ENCODE measurements at regions not wholly inside any gene's neighbourhood (a gene's known extent, or its start where the extent isn't known, plus 50 kb on each side); places are given as distances from the start of the nearest gene placed in this dataset.
"Not testable (repeated sequence)": the region's sequence is repeated elsewhere in the genome, so short reads cannot be mapped to it uniquely, and the experiment has no call there.

- DNase-seq, result no peak
Observed at GRCh38 chr7:25672496-25672895, 444.2 kb upstream of the NPVF start.

DNA sequence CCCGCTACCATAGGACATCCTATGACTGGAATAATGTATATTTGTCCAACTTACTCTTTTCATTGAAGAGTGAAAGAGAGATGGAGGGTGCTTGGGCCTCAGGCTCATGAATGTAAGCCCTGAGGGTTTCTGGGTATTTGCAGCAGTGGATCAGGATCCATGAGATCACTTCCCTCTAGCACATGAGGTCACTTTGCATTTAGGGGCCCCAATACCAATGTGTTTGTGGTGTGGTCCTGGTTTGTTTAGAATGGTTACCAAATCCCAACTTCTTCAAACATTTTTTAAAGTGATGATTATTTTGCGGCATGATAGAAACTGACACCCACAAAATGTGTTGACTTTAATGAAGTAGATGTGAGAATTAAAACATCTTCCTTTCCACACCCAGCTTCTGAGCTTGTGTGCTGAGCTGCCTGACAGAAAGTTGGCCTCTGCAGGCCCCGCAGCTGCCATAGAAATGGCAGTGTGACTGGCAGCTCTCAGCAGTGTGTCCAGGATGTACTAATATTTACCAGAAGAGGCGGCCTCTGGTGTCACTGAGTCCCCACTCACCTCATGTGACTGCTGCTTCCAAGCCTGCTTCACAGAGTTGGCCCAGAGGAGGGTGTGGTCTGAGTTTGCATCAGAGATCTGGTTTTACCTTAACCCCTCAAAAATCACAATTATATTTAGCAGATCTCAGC, 447.6 kb upstream of the NPVF start:
- DNase-seq, result no peak

GRCh38 chr7:25677595-25677994, 449.3 kb upstream of the NPVF start:
- DNase-seq, result no peak

DNA sequence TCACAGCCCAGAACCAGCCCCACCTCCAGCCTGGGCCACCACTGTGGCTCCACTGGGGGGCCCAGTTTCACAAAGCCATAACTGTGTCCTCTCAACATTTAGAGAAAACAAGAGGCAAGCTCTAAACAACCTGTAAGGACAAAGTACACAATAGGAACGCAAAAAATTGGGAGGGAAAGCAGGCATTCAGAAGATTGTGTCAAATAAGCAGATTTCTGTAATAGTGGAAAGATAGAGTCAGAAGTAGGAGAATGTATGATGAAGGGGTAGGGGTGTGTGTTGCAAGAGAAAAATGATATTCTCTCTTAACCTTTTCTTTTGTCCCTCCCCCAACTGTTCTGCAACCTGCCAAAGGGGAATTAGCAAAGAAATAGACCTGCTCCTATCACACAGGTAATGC, 449.9 kb upstream of the NPVF start:
- no peak for DNase-seq

- DNase-seq, result no peak
Observed at GRCh38 chr7:25680636-25681035, 452.4 kb upstream of the NPVF start.

- no peak for DNase-seq
Observed at GRCh38 chr7:25684360-25684759, 456.1 kb upstream of the NPVF start.

DNA sequence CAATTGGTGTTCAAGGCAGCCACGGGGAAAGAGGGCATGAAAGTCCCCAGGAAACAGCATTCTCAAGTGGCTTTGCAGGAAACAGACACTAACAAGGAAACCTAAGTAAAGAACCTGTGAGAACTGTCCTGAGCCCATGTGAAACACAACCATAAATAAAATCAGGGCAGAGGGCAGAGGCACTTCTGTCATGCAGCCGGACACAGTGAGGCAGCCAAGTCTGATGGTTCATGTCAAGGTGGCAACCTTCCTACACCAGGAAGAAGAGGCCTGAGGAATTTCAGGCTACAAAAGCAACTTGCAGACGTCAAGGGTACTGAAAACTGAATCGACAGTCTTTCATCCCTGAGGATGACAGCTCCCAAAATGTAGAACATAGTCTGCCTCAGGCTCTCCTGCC, 458.2 kb upstream of the NPVF start:
- no peak for DNase-seq

DNA sequence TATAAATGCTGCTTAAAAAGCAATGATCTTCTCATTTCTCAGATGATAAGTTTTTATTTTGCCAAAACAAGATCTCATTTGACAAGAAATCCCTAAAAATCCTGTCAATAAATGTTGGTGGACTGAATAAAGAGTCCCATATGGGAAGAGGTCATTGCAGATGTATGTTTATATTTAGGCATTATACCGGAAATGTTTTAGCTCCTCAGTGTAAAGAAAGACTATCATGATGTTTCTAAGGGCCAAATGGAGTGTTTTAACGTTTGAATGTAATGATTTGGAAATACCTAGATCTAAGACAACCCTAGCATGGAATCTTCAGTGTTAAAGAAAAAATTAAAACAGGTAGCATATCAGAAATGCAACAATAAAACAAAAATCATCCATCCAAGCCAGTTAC, 457.8 kb upstream of the NFE2L3 start:
- no peak for DNase-seq

- DNase-seq, result no peak
Observed at GRCh38 chr7:25694699-25695098, 457.3 kb upstream of the NFE2L3 start.

GRCh38 chr7:25696571-25696970, 455.4 kb upstream of the NFE2L3 start:
- no peak for DNase-seq

- no peak for DNase-seq
Observed at GRCh38 chr7:25698451-25699113, 453.4 kb upstream of the NFE2L3 start.

DNA sequence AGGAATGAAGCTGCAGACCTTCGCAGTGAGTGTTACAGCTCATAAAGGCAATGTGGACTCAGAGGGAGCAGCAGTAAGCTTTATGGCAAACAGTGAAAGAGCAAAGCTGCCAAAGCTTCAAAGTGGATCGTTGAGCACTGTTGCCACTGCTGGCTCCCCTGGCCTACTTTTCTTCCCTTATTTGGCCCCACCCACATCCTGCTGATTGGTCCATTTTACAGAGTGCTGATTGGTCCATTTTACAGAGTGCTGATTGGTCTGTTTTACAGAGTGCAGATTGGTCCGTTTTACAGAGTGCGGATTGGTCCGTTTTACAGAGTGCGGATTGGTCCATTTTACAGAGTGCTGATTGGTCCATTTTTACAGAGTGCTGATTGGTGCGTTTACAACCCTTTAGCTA, 451.9 kb upstream of the NFE2L3 start:
- not testable (repeated sequence) for DNase-seq

DNA sequence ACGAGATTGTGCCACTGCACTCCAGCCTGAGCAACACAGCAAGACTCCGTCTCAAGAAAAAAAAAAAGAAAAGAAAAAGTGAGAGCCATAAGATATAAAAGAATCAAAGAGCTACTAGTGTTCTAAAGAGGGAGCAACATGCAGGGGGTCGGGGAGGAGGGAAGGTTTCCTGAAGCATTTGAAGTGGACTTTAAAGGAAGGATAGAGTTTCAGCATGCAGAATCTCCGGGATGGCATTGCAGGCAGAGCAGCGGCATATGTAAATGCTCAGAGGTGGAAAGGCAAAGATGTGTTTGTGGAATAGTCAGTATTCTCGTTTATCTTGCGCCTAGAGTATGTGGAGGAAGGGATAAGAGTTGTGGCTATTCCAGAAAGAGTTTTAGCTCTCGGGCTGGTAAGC, 447.6 kb upstream of the NFE2L3 start:
- no peak for DNase-seq

- no peak for DNase-seq
Observed at GRCh38 chr7:25706764-25707163, 445.2 kb upstream of the NFE2L3 start.

- peak; percentile 3 for DNase-seq
Observed at GRCh38 chr7:25707768-25708620, 444.0 kb upstream of the NFE2L3 start.

DNA sequence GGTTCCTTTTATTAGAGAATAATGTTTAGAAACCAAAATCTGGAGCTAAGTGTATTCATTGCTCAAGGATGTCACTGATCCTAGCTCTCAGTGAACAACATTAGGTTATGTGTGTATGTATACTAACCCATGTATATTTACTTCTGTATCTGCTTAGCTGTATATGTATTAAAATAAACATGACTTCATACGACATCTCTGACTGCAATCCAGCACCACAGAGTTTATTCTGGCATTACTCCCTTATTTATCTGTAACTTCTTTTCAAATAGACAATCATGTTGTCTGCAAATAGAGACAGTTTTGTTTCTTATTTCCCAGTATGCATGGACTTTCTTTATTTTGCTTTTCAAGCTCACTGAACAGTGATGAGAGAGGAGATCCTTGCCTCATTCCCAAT, 441.0 kb upstream of the NFE2L3 start:
- no peak for DNase-seq

DNA sequence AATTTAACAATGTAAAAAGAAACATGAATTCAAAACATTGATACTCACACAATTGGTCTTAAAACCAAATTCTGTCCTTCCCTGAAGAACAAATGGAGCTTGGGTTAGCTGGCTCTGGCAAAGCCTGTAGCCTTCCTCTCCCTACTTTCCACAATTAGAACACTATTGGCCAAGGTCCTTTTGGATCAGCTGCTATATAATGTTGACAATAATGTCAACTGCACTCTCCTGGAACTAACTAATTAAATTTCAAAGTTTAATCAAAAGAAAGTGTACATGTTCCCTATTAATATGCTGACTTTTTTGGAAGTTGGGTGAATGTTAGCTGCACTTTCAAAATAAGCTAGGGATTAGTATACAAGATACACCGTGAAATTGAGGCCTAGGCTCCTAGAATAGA, 440.1 kb upstream of the NFE2L3 start:
- no peak for DNase-seq

DNA sequence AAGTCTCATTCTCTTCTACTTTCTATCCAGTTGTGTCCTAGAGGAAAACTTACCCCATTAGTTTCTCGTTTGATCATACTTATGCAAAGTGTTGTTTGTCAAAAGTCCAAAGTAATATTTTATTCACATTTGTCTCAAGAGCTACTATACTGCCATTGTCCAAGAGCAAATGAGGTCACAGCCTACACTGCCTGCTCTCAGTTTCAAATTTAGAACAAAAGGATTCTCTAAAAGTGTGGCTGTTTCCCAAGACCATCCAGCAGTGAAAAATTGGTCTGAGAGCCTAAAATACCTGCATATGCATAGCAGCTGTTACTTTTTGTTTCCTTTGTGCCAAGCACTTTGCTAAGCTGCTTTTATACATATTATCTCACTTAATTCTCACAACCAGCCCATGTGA, 439.5 kb upstream of the NFE2L3 start:
- DNase-seq, result no peak

- no peak for DNase-seq
Observed at GRCh38 chr7:25714013-25714412, 438.0 kb upstream of the NFE2L3 start.

GRCh38 chr7:25716421-25716820, 435.6 kb upstream of the NFE2L3 start:
- peak; percentile 48 for DNase-seq

GRCh38 chr7:25718596-25718995, 433.4 kb upstream of the NFE2L3 start:
- no peak for DNase-seq

- DNase-seq, result no peak
Observed at GRCh38 chr7:25719190-25719896, 432.7 kb upstream of the NFE2L3 start.

DNA sequence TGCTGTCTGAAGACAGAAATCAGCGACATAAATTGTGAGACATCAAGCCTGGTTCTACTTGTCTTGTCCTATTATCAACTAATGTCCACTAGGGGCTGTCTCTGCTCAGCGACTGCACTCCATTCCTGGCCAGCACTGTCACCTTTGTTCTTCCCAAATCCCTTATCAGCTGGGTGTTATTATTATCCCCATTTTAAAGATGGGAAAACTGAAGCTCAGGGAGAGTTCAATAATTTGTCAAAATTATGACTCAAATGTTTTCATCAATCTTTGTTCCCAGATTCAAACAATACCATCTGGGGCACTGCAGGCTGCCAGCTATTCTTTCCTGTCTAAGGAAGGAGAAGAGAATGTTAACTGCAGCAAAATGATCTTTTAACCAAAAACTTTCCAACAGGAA, 431.6 kb upstream of the NFE2L3 start:
- peak; percentile 3 for DNase-seq

Measured in EL (cell line).